ENCODE measurements at regions not wholly inside any gene's neighbourhood (a gene's known extent, or its start where the extent isn't known, plus 50 kb on each side); places are given as distances from the start of the nearest gene placed in this dataset.

- no peak for DNase-seq (ENCODE audit: low spot score)
- Mint-ChIP-seq H3K9me3 (ENCODE audit: unreplicated experiment) (no peaks in the 10 kb centered on the region), H3K27me3 (ENCODE audit: unreplicated experiment) (no peaks in the 10 kb centered on the region), H3K27ac (ENCODE audit: unreplicated experiment) (no peak overlapping the region), H3K4me1 (ENCODE audit: unreplicated experiment) (no peaks in the 10 kb centered on the region), H3K4me3 (ENCODE audit: unreplicated experiment) (no peak overlapping the region), H3K36me3 (ENCODE audit: low read depth, unreplicated experiment) (no peaks in the 10 kb centered on the region)
- TF ChIP-seq CTCF (IDR thresholded peaks at IDR 0.05; ENCODE audit: unreplicated experiment): no peak
Measured at GRCh38 chr1:75062111-75062510, 72.1 kb upstream of the LHX8 start.

- no peaks in the 10 kb centered on the region for H3K36me3 Mint-ChIP-seq (ENCODE audit: low read depth, unreplicated experiment)
- no peak for TF ChIP-seq CTCF (IDR thresholded peaks at IDR 0.05; ENCODE audit: unreplicated experiment)
- H3K4me1 Mint-ChIP-seq (ENCODE audit: unreplicated experiment): no peaks in the 10 kb centered on the region
- H3K9me3 Mint-ChIP-seq (ENCODE audit: unreplicated experiment): no peaks in the 10 kb centered on the region
- no peak overlapping the region for H3K4me3 Mint-ChIP-seq (ENCODE audit: unreplicated experiment)
- DNase-seq (ENCODE audit: low spot score): no peak
- no peaks in the 10 kb centered on the region for H3K27me3 Mint-ChIP-seq (ENCODE audit: unreplicated experiment)
- no peak overlapping the region for H3K27ac Mint-ChIP-seq (ENCODE audit: unreplicated experiment)
Measured at GRCh38 chr1:75067975-75068374, 66.2 kb upstream of the LHX8 start.

- H3K9me3 Mint-ChIP-seq (ENCODE audit: unreplicated experiment): no peaks in the 10 kb centered on the region
- no peak overlapping the region for H3K27ac Mint-ChIP-seq (ENCODE audit: unreplicated experiment)
- no peaks in the 10 kb centered on the region for H3K36me3 Mint-ChIP-seq (ENCODE audit: low read depth, unreplicated experiment)
- H3K27me3 Mint-ChIP-seq (ENCODE audit: unreplicated experiment): no peaks in the 10 kb centered on the region
- no peak for TF ChIP-seq CTCF (IDR thresholded peaks at IDR 0.05; ENCODE audit: unreplicated experiment)
- DNase-seq (ENCODE audit: low spot score): no peak
- no peak overlapping the region for H3K4me3 Mint-ChIP-seq (ENCODE audit: unreplicated experiment)
- H3K4me1 Mint-ChIP-seq (ENCODE audit: unreplicated experiment): peaks cover 8% of the 10 kb centered on the region
Measured at GRCh38 chr1:75074831-75075395, 59.3 kb upstream of the LHX8 start.

GRCh38 chr1:75079538-75080290, 54.5 kb upstream of the LHX8 start:
- peaks cover 11% of the 10 kb centered on the region for H3K4me1 Mint-ChIP-seq (ENCODE audit: unreplicated experiment)

More at GRCh38 chr1:75079538-75080290, 54.5 kb upstream of the LHX8 start:
- TF ChIP-seq CTCF (IDR thresholded peaks at IDR 0.05; ENCODE audit: unreplicated experiment): no peak
- Mint-ChIP-seq H3K27ac (ENCODE audit: unreplicated experiment) (no peak overlapping the region), H3K9me3 (ENCODE audit: unreplicated experiment) (no peaks in the 10 kb centered on the region), H3K27me3 (ENCODE audit: unreplicated experiment) (no peaks in the 10 kb centered on the region), H3K36me3 (ENCODE audit: low read depth, unreplicated experiment) (no peaks in the 10 kb centered on the region), H3K4me3 (ENCODE audit: unreplicated experiment) (no peak overlapping the region)
- DNase-seq (ENCODE audit: low spot score): no peak

Measured in endothelial cell (in vitro differentiated cells).